GM12872 (cell line): ENCODE measurements at regions not wholly inside any gene's neighbourhood (a gene's known extent, or its start where the extent isn't known, plus 50 kb on each side); places are given as distances from the start of the nearest gene placed in this dataset.

ENCODE experiments used
- CTCF ChIP-seq: IDR thresholded peaks from 3 replicates; pipeline ENCODE4 v1.5.1; 2011; ENCODE audit warnings: low read depth, mild to moderate bottlenecking, low read length, moderate library complexity; ENCODE audit not compliant: insufficient read depth

GRCh38 chr2:48018480-48018879 lies 112.2 kb upstream of the FBXO11 start:
- no peak for TF ChIP-seq CTCF

GRCh38 chr2:48026865-48027264 lies 120.6 kb upstream of the FBXO11 start:
- TF ChIP-seq CTCF: no peak

- TF ChIP-seq CTCF: no peak
Measured at GRCh38 chr2:48032765-48033164, 126.5 kb upstream of the FBXO11 start.

- TF ChIP-seq CTCF: no peak
Measured at GRCh38 chr2:48034295-48034694, 128.0 kb upstream of the FBXO11 start.

- no peak for TF ChIP-seq CTCF
Measured at GRCh38 chr2:48036312-48036711, 130.0 kb upstream of the FBXO11 start.

GRCh38 chr2:48039209-48039990 lies 133.1 kb upstream of the FBXO11 start:
- TF ChIP-seq CTCF: no peak

GRCh38 chr2:48043131-48043700 lies 136.9 kb upstream of the FBXO11 start:
- no peak for TF ChIP-seq CTCF
